SK-N-SH treated with all-trans-retinoic acid at 6 μM for 48 hours (cell line): ENCODE measurements at regions not wholly inside any gene's neighbourhood (a gene's known extent, or its start where the extent isn't known, plus 50 kb on each side); places are given as distances from the start of the nearest gene placed in this dataset.

Source experiments
- ATAC-seq: fragments of 200-7000 bp; cut with Tn5 transposase; 3 replicates; pipeline ENCODE4 v1.9.1; 2020; ENCODE audit warnings: mild to moderate bottlenecking, moderate library complexity
- ARNTL ChIP-seq: fragments of 450-650 bp; formaldehyde crosslinking; IDR thresholded peaks from 2 replicates; pipeline ENCODE4 v1.5.0; 2020; ENCODE audit warnings: low read depth, mild to moderate bottlenecking, moderate library complexity, borderline replicate concordance
- BACH2 ChIP-seq: fragments of 250-450 bp; sonication (Bioruptor Pico); IDR thresholded peaks from 2 replicates; pipeline ENCODE4 v1.9.0; 2021; ENCODE audit warnings: mild to moderate bottlenecking, borderline replicate concordance
- CSDC2 ChIP-seq: fragments of 250-450 bp; sonication (Bioruptor Pico); IDR thresholded peaks from 2 replicates; pipeline ENCODE4 v1.5.0; 2020; ENCODE audit warnings: mild to moderate bottlenecking, moderate library complexity
- ESRRG ChIP-seq: fragments of 250-450 bp; sonication (Bioruptor Pico); IDR thresholded peaks from 2 replicates; pipeline ENCODE4 v1.6.1; 2021; ENCODE audit warnings: mild to moderate bottlenecking
- ISL1 ChIP-seq: fragments of 250-450 bp; sonication (Bioruptor Pico); IDR thresholded peaks from 2 replicates; pipeline ENCODE4 v2.1.2; 2022; ENCODE audit warnings: mild to moderate bottlenecking, moderate library complexity
- OSR1 ChIP-seq: fragments of 250-450 bp; sonication (Bioruptor Pico); IDR thresholded peaks from 2 replicates; pipeline ENCODE4 v1.8.0; 2022; ENCODE audit warnings: moderate library complexity, mild to moderate bottlenecking, inconsistent platforms
- PPARA ChIP-seq: fragments of 250-450 bp; sonication (Bioruptor Pico); IDR thresholded peaks from 2 replicates; pipeline ENCODE4 v1.5.0; 2020; ENCODE audit warnings: mild to moderate bottlenecking, borderline replicate concordance
- SNAI2 ChIP-seq: fragments of 250-450 bp; sonication (Bioruptor Pico); IDR thresholded peaks from 2 replicates; pipeline ENCODE4 v1.5.0; 2020; ENCODE audit warnings: mild to moderate bottlenecking, moderate library complexity
- TCF4 ChIP-seq: fragments of 250-450 bp; sonication (Bioruptor Pico); IDR thresholded peaks from 2 replicates; pipeline ENCODE4 v1.8.0; 2021; ENCODE audit warnings: mild to moderate bottlenecking, moderate library complexity, borderline replicate concordance
- TOX ChIP-seq: fragments of 250-450 bp; sonication (Bioruptor Pico); IDR thresholded peaks from 2 replicates; pipeline ENCODE4 v1.8.0; 2021; ENCODE audit warnings: mild to moderate bottlenecking, moderate library complexity, borderline replicate concordance
- ZC3H10 ChIP-seq: fragments of 250-450 bp; sonication (Bioruptor Pico); IDR thresholded peaks from 2 replicates; pipeline ENCODE4 v1.5.1; 2021; ENCODE audit warnings: mild to moderate bottlenecking, moderate library complexity
- ZFP3 ChIP-seq: fragments of 250-450 bp; sonication (Bioruptor Pico); IDR thresholded peaks from 2 replicates; pipeline ENCODE4 v1.5.0; 2020; ENCODE audit warnings: mild to moderate bottlenecking, moderate library complexity
- ZNF565 ChIP-seq: fragments of 450-650 bp; formaldehyde crosslinking; conservative IDR thresholded peaks from 2 replicates; pipeline ENCODE4 v1.5.0; 2020; ENCODE audit warnings: low read depth, mild to moderate bottlenecking, moderate library complexity
- ZNF70 ChIP-seq: fragments of 450-650 bp; formaldehyde crosslinking; IDR thresholded peaks from 2 replicates; pipeline ENCODE4 v1.5.0; 2020; ENCODE audit warnings: mild to moderate bottlenecking, moderate library complexity
- ZNF8 ChIP-seq: fragments of 450-650 bp; formaldehyde crosslinking; IDR thresholded peaks from 2 replicates; pipeline ENCODE4 v1.5.0; 2020; ENCODE audit warnings: mild to moderate bottlenecking, moderate library complexity
- TF ChIP-seq, protein P1 (sequence below): fragments of 250-450 bp; sonication (Bioruptor Pico); IDR thresholded peaks from 2 replicates; pipeline ENCODE4 v1.5.0; 2020; ENCODE audit warnings: mild to moderate bottlenecking, moderate library complexity
- TF ChIP-seq, protein P2 (sequence below): fragments of 250-450 bp; sonication (Bioruptor Pico); IDR thresholded peaks from 2 replicates; pipeline ENCODE4 v1.8.0; 2021; ENCODE audit warnings: low read depth, mild to moderate bottlenecking, moderate library complexity, borderline replicate concordance
- TF ChIP-seq, protein P3 (sequence below): fragments of 250-450 bp; sonication (Bioruptor Pico); IDR thresholded peaks from 2 replicates; pipeline ENCODE4 v1.8.0; 2020; ENCODE audit warnings: mild to moderate bottlenecking, moderate library complexity, borderline replicate concordance
- TF ChIP-seq, protein P4 (sequence below): fragments of 250-450 bp; sonication (Bioruptor Pico); IDR thresholded peaks from 2 replicates; pipeline ENCODE4 v1.5.1; 2020; ENCODE audit warnings: low read depth, mild to moderate bottlenecking, moderate library complexity
- TF ChIP-seq, protein P5 (sequence below): fragments of 250-450 bp; sonication (Bioruptor Pico); IDR thresholded peaks from 2 replicates; pipeline ENCODE4 v1.5.1; 2021; ENCODE audit warnings: mild to moderate bottlenecking, moderate library complexity

DNA sequence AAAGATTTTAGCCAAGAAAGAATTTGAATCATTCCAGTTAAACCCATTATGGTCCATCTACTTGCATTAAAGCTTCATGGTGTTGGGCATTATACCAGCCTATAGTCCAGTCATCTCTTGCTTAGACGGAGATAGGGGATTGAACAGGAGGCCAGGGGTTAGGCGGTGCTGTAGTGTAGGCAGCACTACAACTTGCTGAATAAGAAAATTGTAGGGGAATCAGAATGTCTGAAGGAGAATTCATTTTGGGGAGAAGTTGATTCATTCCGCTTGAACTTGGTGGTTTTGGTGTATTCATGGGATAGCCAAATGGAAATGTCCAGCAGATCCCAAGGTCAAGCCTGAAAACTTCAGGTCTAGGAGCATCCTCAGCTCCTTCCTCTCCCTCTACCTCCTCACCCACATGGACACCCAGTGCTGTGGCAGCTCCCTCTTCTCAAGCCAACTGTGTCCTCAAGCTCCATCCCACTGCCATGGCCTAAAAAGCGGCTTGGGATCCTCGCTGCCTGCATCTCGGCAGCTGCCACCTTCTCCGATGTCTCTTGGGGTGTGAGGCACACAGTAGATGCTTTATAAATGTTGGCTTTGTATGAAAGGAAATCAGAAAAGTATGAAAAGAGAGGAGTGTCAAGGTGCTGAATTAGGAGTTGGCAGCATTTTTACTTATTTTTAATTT, 63.6 kb upstream of the MNX1 start:
- TF ChIP-seq PPARA (CRISPR knock-in tag) (no peak), TOX (CRISPR knock-in tag) (no peak), ZFP3 (no peak), OSR1 (CRISPR knock-in tag) (no peak), CSDC2 (CRISPR knock-in tag) (no peak), ZC3H10 (CRISPR knock-in tag) (no peak), ZNF8 (CRISPR knock-in tag) (no peak), ZNF70 (CRISPR knock-in tag) (no peak), TCF4 (CRISPR knock-in tag) (no peak), ESRRG (CRISPR knock-in tag) (no peak), SNAI2 (CRISPR knock-in tag) (no peak)
- TF ChIP-seq, protein P1, sequence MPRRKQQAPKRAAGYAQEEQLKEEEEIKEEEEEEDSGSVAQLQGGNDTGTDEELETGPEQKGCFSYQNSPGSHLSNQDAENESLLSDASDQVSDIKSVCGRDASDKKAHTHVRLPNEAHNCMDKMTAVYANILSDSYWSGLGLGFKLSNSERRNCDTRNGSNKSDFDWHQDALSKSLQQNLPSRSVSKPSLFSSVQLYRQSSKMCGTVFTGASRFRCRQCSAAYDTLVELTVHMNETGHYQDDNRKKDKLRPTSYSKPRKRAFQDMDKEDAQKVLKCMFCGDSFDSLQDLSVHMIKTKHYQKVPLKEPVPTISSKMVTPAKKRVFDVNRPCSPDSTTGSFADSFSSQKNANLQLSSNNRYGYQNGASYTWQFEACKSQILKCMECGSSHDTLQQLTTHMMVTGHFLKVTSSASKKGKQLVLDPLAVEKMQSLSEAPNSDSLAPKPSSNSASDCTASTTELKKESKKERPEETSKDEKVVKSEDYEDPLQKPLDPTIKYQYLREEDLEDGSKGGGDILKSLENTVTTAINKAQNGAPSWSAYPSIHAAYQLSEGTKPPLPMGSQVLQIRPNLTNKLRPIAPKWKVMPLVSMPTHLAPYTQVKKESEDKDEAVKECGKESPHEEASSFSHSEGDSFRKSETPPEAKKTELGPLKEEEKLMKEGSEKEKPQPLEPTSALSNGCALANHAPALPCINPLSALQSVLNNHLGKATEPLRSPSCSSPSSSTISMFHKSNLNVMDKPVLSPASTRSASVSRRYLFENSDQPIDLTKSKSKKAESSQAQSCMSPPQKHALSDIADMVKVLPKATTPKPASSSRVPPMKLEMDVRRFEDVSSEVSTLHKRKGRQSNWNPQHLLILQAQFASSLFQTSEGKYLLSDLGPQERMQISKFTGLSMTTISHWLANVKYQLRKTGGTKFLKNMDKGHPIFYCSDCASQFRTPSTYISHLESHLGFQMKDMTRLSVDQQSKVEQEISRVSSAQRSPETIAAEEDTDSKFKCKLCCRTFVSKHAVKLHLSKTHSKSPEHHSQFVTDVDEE, result no peak
- TF ChIP-seq, protein P2, sequence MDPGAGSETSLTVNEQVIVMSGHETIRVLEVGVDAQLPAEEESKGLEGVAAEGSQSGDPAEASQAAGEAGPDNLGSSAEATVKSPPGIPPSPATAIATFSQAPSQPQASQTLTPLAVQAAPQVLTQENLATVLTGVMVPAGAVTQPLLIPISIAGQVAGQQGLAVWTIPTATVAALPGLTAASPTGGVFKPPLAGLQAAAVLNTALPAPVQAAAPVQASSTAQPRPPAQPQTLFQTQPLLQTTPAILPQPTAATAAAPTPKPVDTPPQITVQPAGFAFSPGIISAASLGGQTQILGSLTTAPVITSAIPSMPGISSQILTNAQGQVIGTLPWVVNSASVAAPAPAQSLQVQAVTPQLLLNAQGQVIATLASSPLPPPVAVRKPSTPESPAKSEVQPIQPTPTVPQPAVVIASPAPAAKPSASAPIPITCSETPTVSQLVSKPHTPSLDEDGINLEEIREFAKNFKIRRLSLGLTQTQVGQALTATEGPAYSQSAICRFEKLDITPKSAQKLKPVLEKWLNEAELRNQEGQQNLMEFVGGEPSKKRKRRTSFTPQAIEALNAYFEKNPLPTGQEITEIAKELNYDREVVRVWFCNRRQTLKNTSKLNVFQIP, result no peak
- TF ChIP-seq, protein P3, sequence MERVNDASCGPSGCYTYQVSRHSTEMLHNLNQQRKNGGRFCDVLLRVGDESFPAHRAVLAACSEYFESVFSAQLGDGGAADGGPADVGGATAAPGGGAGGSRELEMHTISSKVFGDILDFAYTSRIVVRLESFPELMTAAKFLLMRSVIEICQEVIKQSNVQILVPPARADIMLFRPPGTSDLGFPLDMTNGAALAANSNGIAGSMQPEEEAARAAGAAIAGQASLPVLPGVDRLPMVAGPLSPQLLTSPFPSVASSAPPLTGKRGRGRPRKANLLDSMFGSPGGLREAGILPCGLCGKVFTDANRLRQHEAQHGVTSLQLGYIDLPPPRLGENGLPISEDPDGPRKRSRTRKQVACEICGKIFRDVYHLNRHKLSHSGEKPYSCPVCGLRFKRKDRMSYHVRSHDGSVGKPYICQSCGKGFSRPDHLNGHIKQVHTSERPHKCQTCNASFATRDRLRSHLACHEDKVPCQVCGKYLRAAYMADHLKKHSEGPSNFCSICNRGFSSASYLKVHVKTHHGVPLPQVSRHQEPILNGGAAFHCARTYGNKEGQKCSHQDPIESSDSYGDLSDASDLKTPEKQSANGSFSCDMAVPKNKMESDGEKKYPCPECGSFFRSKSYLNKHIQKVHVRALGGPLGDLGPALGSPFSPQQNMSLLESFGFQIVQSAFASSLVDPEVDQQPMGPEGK (CRISPR knock-in tag), result no peak
- TF ChIP-seq, protein P4, sequence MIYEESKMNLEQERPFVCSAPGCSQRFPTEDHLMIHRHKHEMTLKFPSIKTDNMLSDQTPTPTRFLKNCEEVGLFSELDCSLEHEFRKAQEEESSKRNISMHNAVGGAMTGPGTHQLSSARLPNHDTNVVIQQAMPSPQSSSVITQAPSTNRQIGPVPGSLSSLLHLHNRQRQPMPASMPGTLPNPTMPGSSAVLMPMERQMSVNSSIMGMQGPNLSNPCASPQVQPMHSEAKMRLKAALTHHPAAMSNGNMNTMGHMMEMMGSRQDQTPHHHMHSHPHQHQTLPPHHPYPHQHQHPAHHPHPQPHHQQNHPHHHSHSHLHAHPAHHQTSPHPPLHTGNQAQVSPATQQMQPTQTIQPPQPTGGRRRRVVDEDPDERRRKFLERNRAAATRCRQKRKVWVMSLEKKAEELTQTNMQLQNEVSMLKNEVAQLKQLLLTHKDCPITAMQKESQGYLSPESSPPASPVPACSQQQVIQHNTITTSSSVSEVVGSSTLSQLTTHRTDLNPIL (CRISPR knock-in tag), result no peak
- ATAC-seq, result no peak

DNA sequence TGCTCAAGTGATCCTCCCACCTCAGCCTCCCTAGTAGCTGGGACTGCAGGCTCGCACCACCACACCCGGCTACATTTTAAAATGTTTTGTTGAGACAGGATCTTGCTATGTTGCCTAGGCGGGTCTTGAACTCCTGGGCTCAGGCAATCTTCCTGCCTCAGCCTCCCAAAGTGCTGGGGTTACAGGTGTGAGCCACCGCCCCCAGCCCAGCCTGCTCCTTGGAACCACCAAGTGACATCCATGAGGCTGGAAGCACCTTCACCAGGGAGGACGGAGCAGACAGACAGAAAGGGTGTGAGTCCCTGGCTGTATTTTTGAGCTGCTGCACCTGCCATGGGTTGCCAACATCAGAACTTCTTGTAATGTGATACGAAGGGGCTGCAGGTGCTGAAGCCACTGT, 62.3 kb upstream of the UBE3C start:
- no peak for ATAC-seq
- TF ChIP-seq ESRRG (CRISPR knock-in tag) (no peak), BACH2 (CRISPR knock-in tag) (no peak), ARNTL (CRISPR knock-in tag) (no peak)

DNA sequence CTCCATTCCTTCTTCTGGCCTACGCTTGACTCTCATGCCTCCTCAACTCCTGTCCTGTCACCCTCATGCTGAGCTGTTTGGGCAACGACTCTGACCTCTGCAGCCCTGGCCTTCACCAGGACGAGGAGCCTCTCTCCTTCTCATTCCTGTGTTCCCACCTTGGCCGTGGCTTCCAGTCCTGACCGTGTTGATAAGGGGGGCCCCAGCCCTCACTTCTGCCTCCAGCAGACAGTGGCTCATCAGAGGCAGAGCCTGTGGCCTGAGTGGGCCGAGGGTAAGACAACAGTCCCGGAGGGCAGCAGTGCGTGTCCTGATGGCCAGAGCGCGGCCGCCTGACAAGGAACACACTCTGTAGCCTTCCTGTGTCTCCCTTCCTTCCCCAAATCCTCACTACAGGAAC, 61.7 kb upstream of the UBE3C start:
- ATAC-seq, result no peak
- TF ChIP-seq, protein P4 (CRISPR knock-in tag), result no peak
- TF ChIP-seq SNAI2 (CRISPR knock-in tag) (no peak), ARNTL (CRISPR knock-in tag) (no peak), ISL1 (CRISPR knock-in tag) (no peak), CSDC2 (CRISPR knock-in tag) (no peak), ESRRG (CRISPR knock-in tag) (no peak), ZC3H10 (CRISPR knock-in tag) (no peak), ZNF565 (CRISPR knock-in tag) (no peak)
- TF ChIP-seq, protein P5, sequence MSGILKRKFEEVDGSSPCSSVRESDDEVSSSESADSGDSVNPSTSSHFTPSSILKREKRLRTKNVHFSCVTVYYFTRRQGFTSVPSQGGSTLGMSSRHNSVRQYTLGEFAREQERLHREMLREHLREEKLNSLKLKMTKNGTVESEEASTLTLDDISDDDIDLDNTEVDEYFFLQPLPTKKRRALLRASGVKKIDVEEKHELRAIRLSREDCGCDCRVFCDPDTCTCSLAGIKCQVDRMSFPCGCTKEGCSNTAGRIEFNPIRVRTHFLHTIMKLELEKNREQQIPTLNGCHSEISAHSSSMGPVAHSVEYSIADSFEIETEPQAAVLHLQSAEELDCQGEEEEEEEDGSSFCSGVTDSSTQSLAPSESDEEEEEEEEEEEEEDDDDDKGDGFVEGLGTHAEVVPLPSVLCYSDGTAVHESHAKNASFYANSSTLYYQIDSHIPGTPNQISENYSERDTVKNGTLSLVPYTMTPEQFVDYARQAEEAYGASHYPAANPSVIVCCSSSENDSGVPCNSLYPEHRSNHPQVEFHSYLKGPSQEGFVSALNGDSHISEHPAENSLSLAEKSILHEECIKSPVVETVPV (CRISPR knock-in tag), result no peak
- TF ChIP-seq, protein P3 (CRISPR knock-in tag), result no peak
- TF ChIP-seq, protein P1, result no peak
